ENCODE measurements at regions not wholly inside any gene's neighbourhood (a gene's known extent, or its start where the extent isn't known, plus 50 kb on each side); places are given as distances from the start of the nearest gene placed in this dataset.

DNA sequence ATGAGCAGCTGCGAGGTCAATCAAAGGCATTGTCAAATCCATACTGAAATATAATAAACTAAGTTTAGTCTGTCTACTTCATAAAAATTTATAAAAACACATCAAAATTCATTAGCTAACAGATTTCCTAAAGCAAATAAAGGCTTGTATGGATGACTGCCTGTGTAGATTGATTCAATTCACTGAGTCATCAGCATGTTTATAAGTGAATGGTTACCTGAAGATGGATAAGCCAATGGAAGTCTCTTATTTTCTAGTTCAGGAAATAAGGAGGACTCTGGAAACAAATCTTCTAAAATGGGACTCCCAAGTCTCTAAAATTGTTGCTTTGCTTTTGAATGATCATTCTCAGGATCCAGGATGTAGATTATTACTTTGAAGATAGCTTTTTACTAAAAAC lies 57.0 kb upstream of the HNRNPA3 start:
- H3K27ac Mint-ChIP-seq = no peak overlapping the region
- no peak overlapping the region for H3K4me3 Mint-ChIP-seq
- no peak for DNase-seq (ENCODE audit: low spot score)
- H3K9me3 Mint-ChIP-seq = no peaks in the 10 kb centered on the region
- H3K27me3 Mint-ChIP-seq = peaks cover 10 to 24% of the 10 kb centered on the region in 2 donors
- no peaks in the 10 kb centered on the region for H3K36me3 Mint-ChIP-seq
- H3K4me1 Mint-ChIP-seq (ENCODE audit: low read depth in 2 of 2) = no peaks in the 10 kb centered on the region
- no peak for ATAC-seq

DNA sequence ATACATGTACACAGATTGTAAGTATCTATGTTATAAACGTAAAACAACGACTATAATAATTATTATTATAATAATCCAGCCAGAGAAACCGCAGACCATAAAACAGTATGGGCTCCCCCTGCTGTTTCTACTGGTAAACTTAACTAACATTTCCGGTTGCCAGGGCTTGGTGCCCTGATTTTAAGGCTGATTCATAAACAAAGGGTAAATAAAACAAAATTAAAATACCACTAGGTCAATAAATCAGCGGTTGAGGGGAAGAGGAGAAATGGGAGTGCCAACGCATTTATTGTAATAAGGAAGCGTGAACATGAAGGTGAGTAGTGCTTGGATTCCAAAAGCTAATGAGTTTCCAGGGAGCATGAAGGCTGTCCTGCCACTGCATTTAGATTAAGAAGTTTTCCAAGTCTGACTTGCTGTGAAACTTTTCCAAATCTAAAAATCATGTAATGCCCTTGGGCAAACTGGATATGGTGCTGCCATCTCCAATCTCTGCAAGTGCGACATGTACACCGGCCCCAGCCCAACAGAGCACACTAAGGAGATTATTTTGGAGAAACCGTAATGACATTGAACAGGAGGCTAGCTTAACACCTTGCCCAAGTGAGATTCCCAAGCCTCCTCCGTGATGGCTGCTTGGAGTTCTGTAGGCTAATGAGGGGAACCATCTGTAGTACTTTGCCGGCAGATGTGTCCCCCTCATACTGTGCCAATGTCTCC lies 50.7 kb upstream of the HNRNPA3 start:
- H3K9me3 Mint-ChIP-seq = no peaks in the 10 kb centered on the region
- no peak for ATAC-seq

More for the DNA sequence above, 50.7 kb upstream of the HNRNPA3 start:
- Mint-ChIP-seq H3K4me3 (no peak overlapping the region), H3K27ac (no peak overlapping the region), H3K4me1 (ENCODE audit: low read depth in 2 of 2) (peaks cover 10 to 12% of the 10 kb centered on the region in 2 donors), H3K36me3 (no peaks in the 10 kb centered on the region), H3K27me3 (peaks cover 4 to 7% of the 10 kb centered on the region in 2 donors)
- no peak for DNase-seq (ENCODE audit: low spot score)
